ENCODE measurements at regions not wholly inside any gene's neighbourhood (a gene's known extent, or its start where the extent isn't known, plus 50 kb on each side); places are given as distances from the start of the nearest gene placed in this dataset.

- Mint-ChIP-seq H3K9me3 (peaks cover 3 to 6% (median 5%) of the 10 kb centered on the region in 3 donors), H3K36me3 (no peaks in the 10 kb centered on the region), H3K27me3 (peaks cover 19% of the 10 kb centered on the region), H3K4me1 (no peaks in the 10 kb centered on the region), H3K27ac (no peak overlapping the region), H3K4me3 (no peak overlapping the region)
Observed at GRCh38 chr6:40177598-40177997, 243.3 kb upstream of the MOCS1 start.

GRCh38 chr6:40176152-40176551 is 241.9 kb upstream of the MOCS1 start:
- Mint-ChIP-seq H3K9me3 (peaks cover 0 to 3% (median 0%) of the 10 kb centered on the region in 3 donors), H3K4me3 (no peak overlapping the region), H3K4me1 (no peaks in the 10 kb centered on the region), H3K36me3 (no peaks in the 10 kb centered on the region), H3K27me3 (peaks cover 22% of the 10 kb centered on the region), H3K27ac (no peak overlapping the region)

GRCh38 chr6:40172272-40172671 is 238.0 kb upstream of the MOCS1 start:
- Mint-ChIP-seq H3K27me3 (peaks cover 26% of the 10 kb centered on the region), H3K27ac (no peak overlapping the region), H3K36me3 (no peaks in the 10 kb centered on the region), H3K4me3 (no peak overlapping the region), H3K9me3 (peaks cover 0 to 4% (median 0%) of the 10 kb centered on the region in 3 donors), H3K4me1 (no peaks in the 10 kb centered on the region)

DNA sequence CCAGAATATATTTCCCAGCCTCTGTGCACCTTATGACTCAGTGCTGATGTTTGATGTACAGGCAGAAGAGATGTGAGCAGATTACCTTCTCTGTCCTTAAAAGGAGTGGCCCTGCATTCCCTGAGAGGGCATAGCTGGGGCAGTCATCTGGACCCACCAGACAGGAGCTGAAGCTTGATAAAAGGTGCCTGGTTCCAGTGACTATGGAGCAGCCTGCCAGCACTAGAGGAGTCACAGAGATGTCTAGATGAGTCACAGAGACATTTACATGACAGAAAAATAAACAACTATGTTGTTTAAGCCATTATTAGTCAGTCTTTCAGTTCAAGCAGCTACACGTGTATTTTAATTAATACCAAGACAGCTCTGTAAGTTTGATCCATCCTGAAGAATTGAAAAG is 237.1 kb upstream of the MOCS1 start:
- Mint-ChIP-seq H3K36me3 (no peaks in the 10 kb centered on the region), H3K27ac (peak overlapping the region in 1 of 3 donors; percentile 47), H3K9me3 (peaks cover 0 to 2% (median 0%) of the 10 kb centered on the region in 3 donors), H3K4me1 (no peaks in the 10 kb centered on the region), H3K4me3 (no peak overlapping the region), H3K27me3 (peaks cover 20% of the 10 kb centered on the region)

DNA sequence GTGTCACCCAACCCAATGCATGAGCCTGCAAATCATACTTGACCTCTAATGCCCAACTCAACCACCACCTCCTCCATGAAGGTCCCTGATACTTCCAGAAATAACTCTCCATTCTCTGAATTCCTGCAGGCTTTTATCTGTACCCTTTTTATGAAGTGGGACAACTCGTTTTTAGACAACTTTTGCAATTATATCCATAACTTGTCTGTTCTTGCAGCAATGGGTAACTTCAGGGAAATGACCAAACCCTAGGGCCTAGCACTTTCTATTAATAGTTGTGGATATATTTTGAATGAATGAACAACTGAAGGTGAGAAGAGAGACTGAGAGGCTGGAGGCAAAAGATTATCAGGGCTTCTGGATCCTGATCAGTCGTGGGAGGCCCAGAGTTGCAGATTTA is 236.6 kb upstream of the MOCS1 start:
- peaks cover 0 to 2% (median 0%) of the 10 kb centered on the region in 3 donors for H3K9me3 Mint-ChIP-seq

GRCh38 chr6:40169878-40170277 is 235.6 kb upstream of the MOCS1 start:
- H3K9me3 Mint-ChIP-seq, result peaks cover 0 to 2% (median 0%) of the 10 kb centered on the region in 3 donors
- no peak overlapping the region for H3K4me3 Mint-ChIP-seq
- H3K4me1 Mint-ChIP-seq, result no peaks in the 10 kb centered on the region
- no peaks in the 10 kb centered on the region for H3K36me3 Mint-ChIP-seq
- H3K27ac Mint-ChIP-seq, result peak overlapping the region in 1 of 3 donors; percentile 40
- peaks cover 15% of the 10 kb centered on the region for H3K27me3 Mint-ChIP-seq

More for the DNA sequence above, 236.6 kb upstream of the MOCS1 start:
- Mint-ChIP-seq H3K36me3 (no peaks in the 10 kb centered on the region), H3K4me1 (no peaks in the 10 kb centered on the region), H3K27ac (no peak overlapping the region), H3K4me3 (no peak overlapping the region), H3K27me3 (peaks cover 15% of the 10 kb centered on the region)

- H3K4me1 Mint-ChIP-seq, result no peaks in the 10 kb centered on the region
- H3K36me3 Mint-ChIP-seq, result no peaks in the 10 kb centered on the region
- no peak overlapping the region for H3K4me3 Mint-ChIP-seq
- peaks cover 8% of the 10 kb centered on the region for H3K27me3 Mint-ChIP-seq
- no peak overlapping the region for H3K27ac Mint-ChIP-seq
- H3K9me3 Mint-ChIP-seq, result peaks cover 0 to 2% (median 0%) of the 10 kb centered on the region in 3 donors
Observed at GRCh38 chr6:40166963-40167362, 232.7 kb upstream of the MOCS1 start.

- peaks cover 8% of the 10 kb centered on the region for H3K27me3 Mint-ChIP-seq
- no peaks in the 10 kb centered on the region for H3K36me3 Mint-ChIP-seq
- peaks cover 0 to 2% (median 0%) of the 10 kb centered on the region in 3 donors for H3K9me3 Mint-ChIP-seq
- no peak overlapping the region for H3K4me3 Mint-ChIP-seq
- no peaks in the 10 kb centered on the region for H3K4me1 Mint-ChIP-seq
- no peak overlapping the region for H3K27ac Mint-ChIP-seq
Observed at GRCh38 chr6:40165036-40165709, 230.9 kb upstream of the MOCS1 start.

GRCh38 chr6:40164345-40164755 is 230.1 kb upstream of the MOCS1 start:
- no peaks in the 10 kb centered on the region for H3K36me3 Mint-ChIP-seq
- H3K9me3 Mint-ChIP-seq, result no peaks in the 10 kb centered on the region
- no peak overlapping the region for H3K4me3 Mint-ChIP-seq
- peaks cover 4% of the 10 kb centered on the region for H3K27me3 Mint-ChIP-seq
- no peaks in the 10 kb centered on the region for H3K4me1 Mint-ChIP-seq
- no peak overlapping the region for H3K27ac Mint-ChIP-seq

DNA sequence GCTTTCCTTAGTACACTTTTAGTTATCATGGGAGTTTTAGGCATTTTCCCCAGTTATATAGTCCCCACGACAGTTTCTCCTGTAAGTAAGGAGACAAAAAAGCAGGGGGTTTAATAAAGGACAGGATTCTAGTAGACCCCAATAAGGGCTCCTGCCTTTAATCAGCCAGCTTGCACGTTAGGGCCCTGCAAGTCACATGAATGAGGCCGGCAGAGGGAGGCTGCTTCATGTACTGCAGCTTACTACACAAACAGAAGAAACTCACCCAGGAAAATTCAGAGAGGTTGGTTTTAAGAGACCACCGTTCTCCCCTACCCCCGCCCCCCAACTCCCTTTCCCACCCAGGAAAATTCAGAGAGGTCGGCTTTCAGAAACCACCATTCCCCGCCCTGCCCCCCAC is 229.7 kb upstream of the MOCS1 start:
- Mint-ChIP-seq H3K4me3 (no peak overlapping the region), H3K4me1 (no peaks in the 10 kb centered on the region), H3K27me3 (peaks cover 3% of the 10 kb centered on the region), H3K9me3 (no peaks in the 10 kb centered on the region), H3K36me3 (no peaks in the 10 kb centered on the region), H3K27ac (no peak overlapping the region)

DNA sequence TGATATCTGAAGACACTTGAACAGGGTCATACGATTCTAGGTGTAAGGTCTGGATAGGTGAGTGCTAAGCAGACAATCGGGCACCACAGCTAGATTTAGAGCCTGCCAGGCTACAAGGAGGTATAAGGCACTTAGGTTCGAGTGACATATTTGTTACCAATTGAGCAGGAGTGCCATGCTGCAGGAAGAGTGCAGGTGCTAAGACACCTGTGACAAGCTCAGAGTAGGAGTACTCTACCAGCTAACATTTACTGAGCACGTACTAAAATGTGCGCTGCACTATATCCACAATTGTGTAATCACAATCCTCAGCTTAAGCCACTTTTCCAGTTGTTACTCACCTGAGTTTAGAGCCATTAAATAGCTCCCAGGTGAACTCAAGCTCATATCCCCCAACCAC is 227.8 kb upstream of the MOCS1 start:
- no peaks in the 10 kb centered on the region for H3K9me3 Mint-ChIP-seq
- H3K27ac Mint-ChIP-seq, result no peak overlapping the region
- no peaks in the 10 kb centered on the region for H3K36me3 Mint-ChIP-seq
- H3K4me3 Mint-ChIP-seq, result no peak overlapping the region
- no peaks in the 10 kb centered on the region for H3K4me1 Mint-ChIP-seq
- H3K27me3 Mint-ChIP-seq, result no peaks in the 10 kb centered on the region

GRCh38 chr6:40160826-40161225 is 226.6 kb upstream of the MOCS1 start:
- no peaks in the 10 kb centered on the region for H3K4me1 Mint-ChIP-seq
- H3K27ac Mint-ChIP-seq, result no peak overlapping the region
- H3K36me3 Mint-ChIP-seq, result no peaks in the 10 kb centered on the region
- no peak overlapping the region for H3K4me3 Mint-ChIP-seq
- H3K27me3 Mint-ChIP-seq, result peaks cover 4% of the 10 kb centered on the region
- peaks cover 2 to 3% (median 2%) of the 10 kb centered on the region in 3 donors for H3K9me3 Mint-ChIP-seq

DNA sequence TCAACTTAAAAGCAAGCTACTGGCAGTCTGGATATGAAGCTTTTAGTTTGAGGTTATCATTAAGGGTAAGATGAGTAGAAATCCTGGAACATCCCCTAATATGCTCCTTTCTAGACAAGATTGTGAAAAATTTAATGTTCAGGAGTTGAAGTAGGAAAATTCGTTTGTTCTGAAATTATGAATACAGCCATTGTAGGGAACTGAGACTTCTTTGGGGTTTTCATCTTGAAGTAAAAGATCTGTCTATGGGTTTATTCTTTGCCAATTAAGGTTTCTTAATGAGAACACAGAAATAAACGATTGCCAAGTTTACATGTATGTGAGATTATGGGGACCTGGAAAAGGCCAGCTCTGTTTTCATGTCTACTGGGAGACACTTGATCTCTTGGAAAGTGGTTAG is 225.6 kb upstream of the MOCS1 start:
- Mint-ChIP-seq H3K36me3 (no peaks in the 10 kb centered on the region), H3K27ac (no peak overlapping the region), H3K4me1 (no peaks in the 10 kb centered on the region), H3K4me3 (no peak overlapping the region), H3K9me3 (peaks cover 2 to 4% (median 2%) of the 10 kb centered on the region in 3 donors), H3K27me3 (peaks cover 4% of the 10 kb centered on the region)

DNA sequence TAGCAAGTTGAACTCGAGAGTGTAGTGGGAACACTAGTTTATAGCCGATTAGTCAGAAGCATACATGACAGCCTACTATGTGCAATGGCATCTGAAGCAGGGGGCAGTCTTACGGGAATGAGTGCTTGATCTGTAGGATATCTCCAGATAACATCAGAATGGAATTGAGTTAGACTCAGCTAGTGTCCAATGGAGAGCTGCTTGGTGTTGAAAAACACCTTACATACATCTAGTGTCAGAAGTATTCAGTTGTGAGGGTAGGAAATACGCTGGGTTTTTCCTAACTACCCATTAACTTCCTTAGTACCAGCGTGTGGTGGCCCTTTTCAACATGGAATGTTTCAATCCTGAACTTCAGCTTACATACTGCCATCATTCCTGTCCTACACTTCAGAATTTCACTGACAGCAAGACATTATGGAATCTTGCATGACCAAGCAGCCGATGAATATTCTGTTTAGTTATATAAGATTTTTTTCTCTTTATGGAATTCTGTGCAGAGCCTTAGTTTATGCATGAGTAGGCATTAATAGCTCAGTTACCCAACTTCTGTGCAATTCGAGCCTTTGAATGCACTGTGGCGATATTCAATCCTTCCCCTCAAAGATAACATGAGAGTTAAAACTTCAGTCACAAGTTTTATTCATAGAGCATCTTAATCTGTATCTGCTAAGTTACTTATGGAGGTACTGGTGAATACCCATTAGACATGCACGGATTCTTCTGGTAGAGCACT is 218.6 kb upstream of the MOCS1 start:
- no peak overlapping the region for H3K4me3 Mint-ChIP-seq
- no peaks in the 10 kb centered on the region for H3K36me3 Mint-ChIP-seq
- H3K27ac Mint-ChIP-seq, result no peak overlapping the region
- peaks cover 4% of the 10 kb centered on the region for H3K27me3 Mint-ChIP-seq
- H3K9me3 Mint-ChIP-seq, result peaks cover 2 to 8% (median 5%) of the 10 kb centered on the region in 3 donors
- peaks cover 7 to 18% (median 14%) of the 10 kb centered on the region in 3 donors for H3K4me1 Mint-ChIP-seq

- peaks cover 2 to 8% (median 5%) of the 10 kb centered on the region in 3 donors for H3K9me3 Mint-ChIP-seq
- H3K36me3 Mint-ChIP-seq, result no peaks in the 10 kb centered on the region
- H3K4me1 Mint-ChIP-seq, result peaks cover 7 to 20% (median 19%) of the 10 kb centered on the region in 3 donors
- H3K27ac Mint-ChIP-seq, result no peak overlapping the region
- H3K27me3 Mint-ChIP-seq, result peaks cover 4% of the 10 kb centered on the region
- no peak overlapping the region for H3K4me3 Mint-ChIP-seq
Observed at GRCh38 chr6:40152196-40152595, 217.9 kb upstream of the MOCS1 start.

Data from IgD-negative memory B cell (primary cell).